ENCODE measurements at regions not wholly inside any gene's neighbourhood (a gene's known extent, or its start where the extent isn't known, plus 50 kb on each side); places are given as distances from the start of the nearest gene placed in this dataset.

DNA sequence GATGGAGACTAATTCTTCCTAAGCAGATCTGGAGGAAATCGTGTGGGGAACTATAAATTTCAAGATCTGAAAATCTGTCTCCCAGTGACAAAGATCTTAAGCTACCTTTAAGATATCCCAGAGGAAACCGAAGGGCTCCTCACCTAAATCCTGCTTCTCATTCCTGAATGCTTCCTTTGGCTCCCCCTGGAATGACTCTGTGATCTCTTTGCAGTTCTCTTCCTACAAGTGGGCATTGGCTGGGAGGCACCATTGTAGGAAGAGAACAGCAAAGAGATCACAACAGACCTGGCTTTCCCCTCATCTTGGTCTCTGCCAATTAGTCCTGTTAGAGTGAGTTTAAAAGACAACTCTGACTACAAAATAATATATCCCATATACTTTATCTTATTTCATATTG lies 70.0 kb upstream of the KCNH7 start:
- TF ChIP-seq POLR2A (IDR thresholded peaks at IDR 0.05): no peak
- TF ChIP-seq, protein P1, sequence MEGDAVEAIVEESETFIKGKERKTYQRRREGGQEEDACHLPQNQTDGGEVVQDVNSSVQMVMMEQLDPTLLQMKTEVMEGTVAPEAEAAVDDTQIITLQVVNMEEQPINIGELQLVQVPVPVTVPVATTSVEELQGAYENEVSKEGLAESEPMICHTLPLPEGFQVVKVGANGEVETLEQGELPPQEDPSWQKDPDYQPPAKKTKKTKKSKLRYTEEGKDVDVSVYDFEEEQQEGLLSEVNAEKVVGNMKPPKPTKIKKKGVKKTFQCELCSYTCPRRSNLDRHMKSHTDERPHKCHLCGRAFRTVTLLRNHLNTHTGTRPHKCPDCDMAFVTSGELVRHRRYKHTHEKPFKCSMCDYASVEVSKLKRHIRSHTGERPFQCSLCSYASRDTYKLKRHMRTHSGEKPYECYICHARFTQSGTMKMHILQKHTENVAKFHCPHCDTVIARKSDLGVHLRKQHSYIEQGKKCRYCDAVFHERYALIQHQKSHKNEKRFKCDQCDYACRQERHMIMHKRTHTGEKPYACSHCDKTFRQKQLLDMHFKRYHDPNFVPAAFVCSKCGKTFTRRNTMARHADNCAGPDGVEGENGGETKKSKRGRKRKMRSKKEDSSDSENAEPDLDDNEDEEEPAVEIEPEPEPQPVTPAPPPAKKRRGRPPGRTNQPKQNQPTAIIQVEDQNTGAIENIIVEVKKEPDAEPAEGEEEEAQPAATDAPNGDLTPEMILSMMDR (IDR thresholded peaks at IDR 0.05 in 4 of 5, conservative IDR thresholded peaks at IDR 0.05 in 1 of 5): no peak
